GM12878 (cell line): ENCODE measurements at regions not wholly inside any gene's neighbourhood (a gene's known extent, or its start where the extent isn't known, plus 50 kb on each side); places are given as distances from the start of the nearest gene placed in this dataset.

Experiments
- CBFB ChIP-seq: IDR thresholded peaks from 2 replicates; pipeline ENCODE4 v1.6.1; 2016; ENCODE audit warnings: antibody characterized with exemption, low read depth
- KAT2A ChIP-seq: conservative IDR thresholded peaks from 2 replicates; pipeline ENCODE4 v1.6.1; 2011; ENCODE audit warnings: low read depth, low read length; ENCODE audit not compliant: control insufficient read depth
- NRF1 ChIP-seq: conservative IDR thresholded peaks from 2 replicates; pipeline ENCODE4 v1.6.1; 2011; ENCODE audit warnings: mild to moderate bottlenecking, low read depth, low read length, improper control_type of control experiment
- PKNOX1 ChIP-seq: fragments of 450-650 bp; IDR thresholded peaks from 2 replicates; pipeline ENCODE4 v1.6.1; 2016; ENCODE audit warnings: mild to moderate bottlenecking
- SKIL ChIP-seq: fragments of 450-650 bp; IDR thresholded peaks from 2 replicates; pipeline ENCODE4 v1.6.1; 2017; ENCODE audit warnings: mild to moderate bottlenecking, low read depth, inconsistent platforms; ENCODE audit not compliant: poor library complexity, severe bottlenecking
- ZNF274 ChIP-seq: IDR thresholded peaks from one replicate; pipeline ENCODE4 v1.8.0; 2011; ENCODE audit not compliant: insufficient read length, insufficient read depth
- ZNF687 ChIP-seq: fragments of 450-650 bp; IDR thresholded peaks from 2 replicates; pipeline ENCODE4 v1.6.1; 2017; ENCODE audit warnings: mild to moderate bottlenecking, moderate library complexity

- no peak for TF ChIP-seq ZNF687
- no peak for TF ChIP-seq SKIL
- no peak for TF ChIP-seq PKNOX1
- no peak for TF ChIP-seq NRF1
- no peak for TF ChIP-seq CBFB
- TF ChIP-seq KAT2A = no peak
- TF ChIP-seq ZNF274 = no peak
These were observed 608.6 kb downstream of the SLCO4C1 start (continued) for GRCh38 chr5:101687349-101687985.
